GM18861 (cell line): ENCODE measurements at regions not wholly inside any gene's neighbourhood (a gene's known extent, or its start where the extent isn't known, plus 50 kb on each side); places are given as distances from the start of the nearest gene placed in this dataset.
"Not testable (repeated sequence)": the region's sequence is repeated elsewhere in the genome, so short reads cannot be mapped to it uniquely, and the experiment has no call there.

Source experiments
- ATAC-seq: cut with Tn5 transposase; IDR thresholded peaks from one replicate; pipeline ENCODE4 v1.9.1; 2021; ENCODE audit not compliant: unreplicated experiment

- no peak for ATAC-seq
Observed at GRCh38 chr3:127420829-127421228, 133.0 kb upstream of the PRR20G start.

GRCh38 chr3:127419641-127420553 lies 132.1 kb upstream of the PRR20G start:
- ATAC-seq = no peak

- no peak for ATAC-seq
Observed at GRCh38 chr3:127419182-127419581, 131.3 kb upstream of the PRR20G start.

- ATAC-seq = no peak
Observed at GRCh38 chr3:127418560-127419147, 130.8 kb upstream of the PRR20G start.

GRCh38 chr3:127417709-127418559 lies 130.1 kb upstream of the PRR20G start:
- ATAC-seq = no peak

- no peak for ATAC-seq
Observed at GRCh38 chr3:127413871-127414270, 126.0 kb upstream of the PRR20G start.

GRCh38 chr3:127413318-127413673 lies 125.5 kb upstream of the PRR20G start:
- ATAC-seq = no peak

- no peak for ATAC-seq
Observed at GRCh38 chr3:127412578-127413317, 124.9 kb upstream of the PRR20G start.

DNA sequence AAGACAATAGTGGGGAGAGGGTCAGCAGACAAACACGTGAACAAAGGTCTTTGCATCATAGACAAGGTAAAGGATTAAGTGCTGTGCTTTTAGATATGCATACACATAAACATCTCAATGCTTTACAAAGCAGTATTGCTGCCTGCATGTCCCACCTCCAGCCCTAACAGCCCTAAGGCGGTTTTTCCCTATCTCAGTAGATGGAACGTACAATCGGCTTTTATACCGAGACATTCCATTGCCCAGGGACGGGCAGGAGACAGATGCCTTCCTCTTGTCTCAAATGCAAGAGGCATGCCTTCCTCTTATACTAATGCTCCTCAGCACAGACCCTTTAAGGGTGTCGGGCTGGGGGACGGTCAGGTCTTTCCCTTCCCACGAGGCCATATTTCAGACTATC lies 124.0 kb upstream of the PRR20G start:
- ATAC-seq = not testable (repeated sequence)

DNA sequence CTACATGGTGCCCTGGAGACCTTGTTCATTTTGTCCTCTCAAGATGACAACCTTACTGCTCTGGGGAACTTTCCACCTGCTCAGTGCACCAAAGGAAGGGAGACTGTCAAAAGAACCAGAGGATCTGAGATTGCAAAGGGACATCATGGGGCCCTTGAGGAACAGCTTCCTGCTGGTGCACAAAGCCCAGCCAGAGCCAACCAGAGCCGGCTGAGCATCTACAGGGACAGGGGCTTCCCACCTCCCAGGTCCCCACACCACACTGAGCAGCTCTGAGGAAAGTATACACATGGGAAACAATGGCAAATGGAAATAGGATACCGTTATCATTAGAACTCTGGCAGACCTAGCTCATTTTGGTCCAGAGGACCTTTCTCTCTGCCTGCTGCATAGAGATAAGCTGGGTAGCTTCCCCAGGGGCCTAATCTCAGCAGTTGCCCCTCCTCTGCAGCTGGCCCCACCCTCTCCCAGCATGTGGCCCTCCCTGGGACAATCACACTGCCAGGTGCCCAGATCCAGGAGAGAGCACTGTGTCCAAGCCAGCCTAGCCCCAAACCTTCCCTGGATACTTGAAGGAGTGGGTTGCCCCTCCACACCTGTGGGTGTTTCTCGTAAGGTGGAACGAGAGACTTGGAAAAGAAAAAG lies 123.4 kb upstream of the PRR20G start:
- no peak for ATAC-seq

DNA sequence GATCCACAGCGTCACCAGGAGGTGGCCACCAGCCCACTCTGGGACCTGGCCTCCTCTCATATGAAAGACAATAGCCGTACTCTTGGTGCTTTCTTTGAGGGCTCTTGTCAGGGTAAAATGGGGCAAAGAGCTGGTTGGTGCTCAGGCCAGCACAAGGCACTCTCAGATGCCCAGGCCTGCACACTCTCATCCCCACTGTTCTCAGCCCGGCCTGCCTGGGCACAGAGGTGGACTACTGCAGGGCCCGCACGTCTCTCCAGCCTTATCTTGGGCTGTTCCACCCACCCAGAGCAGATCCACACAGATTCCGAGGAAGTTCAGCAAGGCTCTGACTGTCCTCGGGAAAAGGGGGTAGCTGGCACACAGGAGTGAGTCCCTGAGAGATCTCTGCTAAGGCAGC lies 122.8 kb upstream of the PRR20G start:
- ATAC-seq = no peak

GRCh38 chr3:127410137-127410488 lies 122.3 kb upstream of the PRR20G start:
- no peak for ATAC-seq

DNA sequence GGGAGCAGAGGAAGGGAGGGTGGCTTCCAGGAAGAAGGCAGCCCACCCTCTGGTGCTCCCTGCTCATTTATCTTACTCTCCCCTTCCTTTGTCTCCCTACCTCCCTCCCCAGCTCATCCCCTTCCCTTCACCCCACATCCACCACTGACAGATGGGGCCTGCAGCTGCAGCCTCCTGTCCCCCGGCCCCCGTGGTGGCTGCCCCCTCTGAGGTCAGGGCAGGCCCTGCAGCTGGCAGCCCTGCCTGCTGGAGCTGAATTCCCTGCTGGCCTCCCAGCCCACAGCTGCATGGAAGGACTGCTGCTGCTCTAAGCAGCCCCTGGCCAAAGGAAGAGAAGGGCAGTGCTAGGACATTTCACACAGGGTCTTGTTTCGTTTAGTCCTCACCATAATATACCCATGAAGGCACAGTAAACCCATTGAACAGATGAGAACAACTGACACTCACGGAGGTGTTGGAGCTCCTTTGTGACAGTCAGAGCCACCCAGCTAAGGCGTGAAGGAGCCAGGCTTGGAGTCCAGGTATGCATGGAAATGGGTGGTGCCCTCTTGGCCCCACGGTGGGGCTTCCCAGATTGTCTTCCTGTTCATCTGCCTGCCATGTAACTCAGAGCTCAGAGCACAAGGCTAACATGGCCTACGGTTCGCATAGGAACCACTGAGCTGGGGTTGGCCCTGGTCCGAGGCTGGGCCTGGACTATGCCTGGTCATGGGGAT lies 121.7 kb upstream of the PRR20G start:
- no peak for ATAC-seq

GRCh38 chr3:127408684-127409420 lies 121.0 kb upstream of the PRR20G start:
- ATAC-seq = no peak

DNA sequence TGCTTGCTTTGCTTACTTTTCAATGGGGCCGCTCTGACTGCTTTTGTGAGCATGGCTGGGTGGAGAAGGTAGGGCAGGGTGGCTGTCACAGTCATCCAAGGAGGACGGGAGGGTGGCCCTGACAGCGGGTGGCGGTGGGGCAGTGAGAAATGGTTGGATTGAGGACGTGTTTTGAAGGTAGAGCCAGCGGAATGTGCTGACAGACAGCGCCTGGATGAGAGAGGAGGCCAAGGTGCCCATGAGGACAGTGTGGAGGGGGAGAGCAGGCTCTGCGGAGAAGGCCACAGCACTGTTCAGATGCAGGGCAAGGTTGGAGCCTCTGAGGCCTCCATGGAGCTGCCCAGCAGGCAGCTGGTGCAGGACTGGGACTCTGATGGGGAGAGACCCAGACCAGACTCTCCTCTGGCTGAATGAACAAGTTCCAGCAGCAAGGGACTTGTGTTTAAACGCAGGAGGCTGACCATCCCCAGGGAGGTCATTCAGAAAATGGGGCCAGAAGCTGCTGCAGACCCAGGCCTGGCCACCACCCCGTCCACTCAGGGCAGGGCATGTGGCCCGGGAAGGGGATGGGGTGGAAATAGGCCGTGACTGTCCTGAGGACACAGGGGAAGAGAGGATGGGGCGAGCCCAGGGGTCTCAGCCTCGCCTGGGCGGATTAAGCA lies 120.3 kb upstream of the PRR20G start:
- no peak for ATAC-seq

- ATAC-seq = no peak
Observed at GRCh38 chr3:127407026-127407939, 119.4 kb upstream of the PRR20G start.

DNA sequence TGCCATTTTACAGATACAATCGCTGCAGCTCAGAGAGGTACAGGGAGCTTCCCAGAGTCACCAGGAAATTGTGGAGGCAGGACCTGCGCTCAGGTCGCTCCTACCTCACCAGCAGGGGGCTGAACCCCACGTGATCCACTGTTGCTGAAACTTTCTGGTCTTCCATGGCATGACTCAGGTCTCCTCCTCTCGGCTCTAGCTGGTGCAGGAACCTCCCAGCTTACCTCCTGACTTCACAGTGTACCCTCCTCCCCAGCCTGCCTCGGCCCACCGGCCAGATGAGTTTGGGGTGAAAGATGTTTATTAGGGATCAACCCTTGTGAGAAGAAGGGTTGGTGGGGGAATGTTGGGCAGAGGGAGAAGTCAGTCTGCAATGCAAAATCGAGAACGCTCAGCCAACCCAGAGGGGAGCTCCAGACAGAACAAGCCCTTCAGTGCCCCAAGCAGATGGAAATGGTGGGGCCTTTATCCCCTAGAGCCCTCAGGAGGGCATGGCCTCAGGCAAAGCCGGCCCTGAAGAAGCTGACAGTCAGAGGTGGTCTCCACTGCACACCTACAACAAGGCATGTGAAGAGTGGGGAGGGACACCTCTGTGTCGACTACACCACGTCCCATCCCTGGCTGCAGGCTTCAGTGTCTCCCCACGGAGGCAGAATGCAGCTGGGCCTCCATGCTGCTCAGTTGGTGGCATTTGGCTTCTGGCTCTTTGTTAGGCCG lies 118.6 kb upstream of the PRR20G start:
- ATAC-seq = no peak
